Calu3 (cell line): ENCODE measurements at regions not wholly inside any gene's neighbourhood (a gene's known extent, or its start where the extent isn't known, plus 50 kb on each side); places are given as distances from the start of the nearest gene placed in this dataset.

Source experiments
- BruUV-seq: library from RNA; stranded (reverse); fragments of 400-500 nt; replicated peaks from 2 replicates; lab custom pipeline; 2021; lab: Mats Ljungman, UMichigan
- CTCF ChIA-PET: fragments of 300-600 bp; sonication (Branson Sonifier 250); formaldehyde crosslinking; loops from one replicate; lab custom pipeline; 2022; ENCODE audit warnings: antibody characterized with exemption; lab: Charles Lee
- DNase-seq: peaks from one replicate; pipeline ENCODE4 v3.0.0; 2022
- H3K27ac Mint-ChIP-seq: one replicate; pipeline ENCODE4 v1.8.0; 2022; ENCODE audit warnings: mixed read lengths; ENCODE audit not compliant: unreplicated experiment
- H3K27me3 Mint-ChIP-seq: one replicate; pipeline ENCODE4 v1.8.0; 2022; ENCODE audit warnings: mixed read lengths; ENCODE audit not compliant: unreplicated experiment
- H3K36me3 Mint-ChIP-seq: one replicate; pipeline ENCODE4 v1.8.0; 2022; ENCODE audit warnings: mild to moderate bottlenecking, moderate library complexity, mixed read lengths; ENCODE audit not compliant: insufficient read depth, unreplicated experiment
- H3K4me1 Mint-ChIP-seq: one replicate; pipeline ENCODE4 v1.8.0; 2022; ENCODE audit warnings: mild to moderate bottlenecking, low read depth, mixed read lengths; ENCODE audit not compliant: unreplicated experiment
- H3K4me3 Mint-ChIP-seq: one replicate; pipeline ENCODE4 v1.8.0; 2022; ENCODE audit warnings: mild to moderate bottlenecking, low read depth, moderate library complexity, mixed read lengths; ENCODE audit not compliant: unreplicated experiment
- H3K9me3 Mint-ChIP-seq: one replicate; pipeline ENCODE4 v1.8.0; 2022; ENCODE audit warnings: low read depth, mixed read lengths; ENCODE audit not compliant: unreplicated experiment
- CTCF ChIP-seq: fragments of 200-600 bp; IDR thresholded peaks from one replicate; pipeline ENCODE4 v1.8.0; 2022; ENCODE audit warnings: antibody characterized with exemption; ENCODE audit not compliant: unreplicated experiment
- intact Hi-C: fragments of 100-400 bp; cut with micrococcal nuclease; formaldehyde crosslinking; loops from one replicate; pipeline ENCODE4 v1.10.0; 2022; ENCODE audit not compliant: unreplicated experiment

- Mint-ChIP-seq H3K27ac (no peak overlapping the region), H3K27me3 (no peaks in the 10 kb centered on the region), H3K4me3 (no peak overlapping the region), H3K36me3 (no peaks in the 10 kb centered on the region), H3K4me1 (no peaks in the 10 kb centered on the region), H3K9me3 (peaks cover 2% of the 10 kb centered on the region)
- DNase-seq, result no peak
- CTCF ChIA-PET, result no interaction called here
- TF ChIP-seq CTCF, result no peak
- BruUV-seq, result no TSS peak
- intact Hi-C loops, result no loop called here
These were observed 80.0 kb upstream of the EPHA6 start for GRCh38 chr3:96734273-96735009.

- intact Hi-C loops, result no loop called here
- Mint-ChIP-seq H3K27ac (no peak overlapping the region), H3K27me3 (no peaks in the 10 kb centered on the region), H3K36me3 (no peaks in the 10 kb centered on the region), H3K4me3 (no peak overlapping the region), H3K4me1 (no peaks in the 10 kb centered on the region), H3K9me3 (no peaks in the 10 kb centered on the region)
- no TSS peak for BruUV-seq
- no peak for TF ChIP-seq CTCF
- DNase-seq, result no peak
- CTCF ChIA-PET, result no interaction called here
These were observed 66.3 kb upstream of the EPHA6 start for GRCh38 chr3:96748139-96748538.

- no peak for DNase-seq
- H3K4me3 Mint-ChIP-seq, result no peak overlapping the region
- peaks cover 3% of the 10 kb centered on the region for H3K4me1 Mint-ChIP-seq
- CTCF ChIA-PET, result no interaction called here
- H3K27me3 Mint-ChIP-seq, result no peaks in the 10 kb centered on the region
- H3K9me3 Mint-ChIP-seq, result no peaks in the 10 kb centered on the region
- intact Hi-C loops, result no loop called here
- BruUV-seq, result no TSS peak
- H3K27ac Mint-ChIP-seq, result no peak overlapping the region
- TF ChIP-seq CTCF, result no peak
- H3K36me3 Mint-ChIP-seq, result no peaks in the 10 kb centered on the region
These were observed 64.2 kb upstream of the EPHA6 start for GRCh38 chr3:96750094-96750767.

GRCh38 chr3:96753124-96753523 lies 61.3 kb upstream of the EPHA6 start:
- H3K36me3 Mint-ChIP-seq, result no peaks in the 10 kb centered on the region
- no peaks in the 10 kb centered on the region for H3K9me3 Mint-ChIP-seq
- intact Hi-C loops, result no loop called here
- no peak for DNase-seq
- H3K27ac Mint-ChIP-seq, result no peak overlapping the region
- no TSS peak for BruUV-seq
- peaks cover 22% of the 10 kb centered on the region for H3K4me1 Mint-ChIP-seq
- CTCF ChIA-PET, result no interaction called here
- no peak overlapping the region for H3K4me3 Mint-ChIP-seq
- TF ChIP-seq CTCF, result no peak
- no peaks in the 10 kb centered on the region for H3K27me3 Mint-ChIP-seq
